GM19468 (cell line): ENCODE measurements at regions not wholly inside any gene's neighbourhood (a gene's known extent, or its start where the extent isn't known, plus 50 kb on each side); places are given as distances from the start of the nearest gene placed in this dataset.
A peak's percentile ranks its signal among the peaks of the same experiment; 100 is the strongest.

Experiments
- ATAC-seq: cut with Tn5 transposase; IDR thresholded peaks from one replicate; pipeline ENCODE4 v1.9.1; 2021; ENCODE audit warnings: mild to moderate bottlenecking, moderate library complexity, moderate number of reproducible peaks; ENCODE audit not compliant: unreplicated experiment; ENCODE audit errors: extremely low read depth

GRCh38 chr9:19615036-19615624, 173.7 kb downstream of the SLC24A2 start:
- ATAC-seq: no peak

- ATAC-seq: no peak
Observed at GRCh38 chr9:19614294-19614693, 174.5 kb downstream of the SLC24A2 start.

- no peak for ATAC-seq
Observed at GRCh38 chr9:19600538-19600937, 188.3 kb downstream of the SLC24A2 start.

- ATAC-seq: no peak
Observed at GRCh38 chr9:19598722-19599121, 189.9 kb downstream of the ACER2 start.

- no peak for ATAC-seq
Observed at GRCh38 chr9:19597176-19597575, 188.4 kb downstream of the ACER2 start.

- no peak for ATAC-seq
Observed at GRCh38 chr9:19595003-19595402, 186.2 kb downstream of the ACER2 start.

- ATAC-seq: no peak
Observed at GRCh38 chr9:19587678-19588077, 178.9 kb downstream of the ACER2 start.

GRCh38 chr9:19583890-19584289, 175.1 kb downstream of the ACER2 start:
- no peak for ATAC-seq

GRCh38 chr9:19577411-19577810, 168.6 kb downstream of the ACER2 start:
- no peak for ATAC-seq

GRCh38 chr9:19568946-19569345, 160.1 kb downstream of the ACER2 start:
- ATAC-seq: no peak

- no peak for ATAC-seq
Observed at GRCh38 chr9:19564396-19565061, 155.7 kb downstream of the ACER2 start.

GRCh38 chr9:19555214-19555613, 146.4 kb downstream of the ACER2 start:
- ATAC-seq: no peak

- ATAC-seq: no peak
Observed at GRCh38 chr9:19554529-19554928, 145.7 kb downstream of the ACER2 start.

GRCh38 chr9:19553441-19553840, 144.6 kb downstream of the ACER2 start:
- no peak for ATAC-seq

- ATAC-seq: no peak
Observed at GRCh38 chr9:19552282-19553105, 143.7 kb downstream of the ACER2 start.

GRCh38 chr9:19551124-19551929, 142.5 kb downstream of the ACER2 start:
- peak; percentile 79 for ATAC-seq

- no peak for ATAC-seq
Observed at GRCh38 chr9:19550009-19550408, 141.2 kb downstream of the ACER2 start.

- ATAC-seq: no peak
Observed at GRCh38 chr9:19533373-19533772, 124.6 kb downstream of the ACER2 start.

GRCh38 chr9:19527663-19528062, 118.9 kb downstream of the ACER2 start:
- no peak for ATAC-seq

GRCh38 chr9:19522558-19522957, 113.7 kb downstream of the ACER2 start:
- no peak for ATAC-seq
